ENCODE measurements at regions not wholly inside any gene's neighbourhood (a gene's known extent, or its start where the extent isn't known, plus 50 kb on each side); places are given as distances from the start of the nearest gene placed in this dataset.

- no peak for DNase-seq (ENCODE audit: low read depth)
These were observed 258.9 kb upstream of the TNP1 start for GRCh38 chr2:217118559-217119284.

- DNase-seq (ENCODE audit: low read depth), result no peak
These were observed 257.7 kb upstream of the TNP1 start for GRCh38 chr2:217117523-217117922.

GRCh38 chr2:217116610-217117009, 256.7 kb upstream of the TNP1 start:
- no peak for DNase-seq (ENCODE audit: low read depth)

- no peak for DNase-seq (ENCODE audit: low read depth)
These were observed 254.3 kb upstream of the TNP1 start for GRCh38 chr2:217114117-217114516.

- DNase-seq (ENCODE audit: low read depth), result no peak
These were observed 253.6 kb upstream of the TNP1 start for GRCh38 chr2:217113491-217113890.

GRCh38 chr2:217110550-217110949, 250.7 kb upstream of the TNP1 start:
- no peak for DNase-seq (ENCODE audit: low read depth)

GRCh38 chr2:217108575-217109027, 248.7 kb upstream of the TNP1 start:
- no peak for DNase-seq (ENCODE audit: low read depth)

GRCh38 chr2:217108086-217108485, 248.2 kb upstream of the TNP1 start:
- DNase-seq (ENCODE audit: low read depth), result no peak

- DNase-seq (ENCODE audit: low read depth), result no peak
These were observed 247.6 kb upstream of the TNP1 start for GRCh38 chr2:217107480-217107879.

GRCh38 chr2:217106650-217107014, 246.8 kb upstream of the TNP1 start:
- DNase-seq (ENCODE audit: low read depth), result no peak

GRCh38 chr2:217105733-217106649, 246.1 kb upstream of the TNP1 start:
- no peak for DNase-seq (ENCODE audit: low read depth)

GRCh38 chr2:217103752-217104545, 244.1 kb upstream of the TNP1 start:
- no peak for DNase-seq (ENCODE audit: low read depth)

GRCh38 chr2:217102956-217103355, 243.1 kb upstream of the TNP1 start:
- no peak for DNase-seq (ENCODE audit: low read depth)

GRCh38 chr2:217101972-217102371, 242.1 kb upstream of the TNP1 start:
- DNase-seq (ENCODE audit: low read depth), result no peak

GRCh38 chr2:217099561-217099960, 239.7 kb upstream of the TNP1 start:
- DNase-seq (ENCODE audit: low read depth), result no peak

GRCh38 chr2:217098435-217098834, 238.6 kb upstream of the TNP1 start:
- no peak for DNase-seq (ENCODE audit: low read depth)

GRCh38 chr2:217097346-217097745, 237.5 kb upstream of the TNP1 start:
- no peak for DNase-seq (ENCODE audit: low read depth)

GRCh38 chr2:217096474-217097225, 236.8 kb upstream of the TNP1 start:
- DNase-seq (ENCODE audit: low read depth), result no peak

- no peak for DNase-seq (ENCODE audit: low read depth)
These were observed 235.8 kb upstream of the TNP1 start for GRCh38 chr2:217095511-217096205.

GRCh38 chr2:217092710-217093379, 233.0 kb upstream of the TNP1 start:
- DNase-seq (ENCODE audit: low read depth), result no peak

GRCh38 chr2:217091531-217091930, 231.7 kb upstream of the TNP1 start:
- DNase-seq (ENCODE audit: low read depth), result no peak

Measured in stimulated activated CD8-positive, alpha-beta memory T cell treated with anti-CD3 and anti-CD28 coated beads, Interleukin-4, amount 100 ng/mL, for 24 hours (primary cell).